ENCODE measurements at regions not wholly inside any gene's neighbourhood (a gene's known extent, or its start where the extent isn't known, plus 50 kb on each side); places are given as distances from the start of the nearest gene placed in this dataset.

GRCh38 chr3:24834442-24834841 lies 339.8 kb upstream of the THRB start:
- TF ChIP-seq GATA2 (IDR thresholded peaks at IDR 0.05; ENCODE audit: low read depth, low read length) (no peak), GATA3 (IDR thresholded peaks at IDR 0.05; ENCODE audit: low read depth, low read length) (no peak)
